HG03342 (cell line): ENCODE measurements at regions not wholly inside any gene's neighbourhood (a gene's known extent, or its start where the extent isn't known, plus 50 kb on each side); places are given as distances from the start of the nearest gene placed in this dataset.

Experiments used
- ATAC-seq: cut with Tn5 transposase; IDR thresholded peaks from one replicate; pipeline ENCODE4 v1.9.1; 2021; ENCODE audit warnings: mild to moderate bottlenecking, moderate library complexity; ENCODE audit not compliant: unreplicated experiment

- peak; percentile 35 for ATAC-seq
Observed at GRCh38 chrX:134172588-134173259, 64.3 kb upstream of the CCDC160 start.

- ATAC-seq, result no peak
Observed at GRCh38 chrX:134173541-134174272, 63.3 kb upstream of the CCDC160 start.

DNA sequence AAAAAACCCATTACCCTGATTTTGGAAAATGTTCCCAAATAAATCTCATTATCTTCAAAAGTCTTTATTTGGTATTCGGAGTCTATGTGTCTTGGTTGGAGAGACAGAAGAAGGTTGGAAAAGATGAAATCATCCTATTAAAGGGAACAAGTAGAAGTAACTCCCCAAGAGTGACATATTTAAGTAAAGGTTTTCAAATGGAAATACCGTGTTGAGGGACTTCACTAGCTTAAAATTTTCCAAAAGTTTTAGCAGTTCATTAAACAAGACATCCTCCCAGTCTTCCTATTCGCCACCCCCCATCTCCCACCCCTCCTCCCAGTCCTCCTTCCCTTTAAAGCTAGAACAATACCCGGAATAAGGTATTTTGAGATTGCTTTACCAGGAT, 62.7 kb upstream of the CCDC160 start:
- no peak for ATAC-seq

DNA sequence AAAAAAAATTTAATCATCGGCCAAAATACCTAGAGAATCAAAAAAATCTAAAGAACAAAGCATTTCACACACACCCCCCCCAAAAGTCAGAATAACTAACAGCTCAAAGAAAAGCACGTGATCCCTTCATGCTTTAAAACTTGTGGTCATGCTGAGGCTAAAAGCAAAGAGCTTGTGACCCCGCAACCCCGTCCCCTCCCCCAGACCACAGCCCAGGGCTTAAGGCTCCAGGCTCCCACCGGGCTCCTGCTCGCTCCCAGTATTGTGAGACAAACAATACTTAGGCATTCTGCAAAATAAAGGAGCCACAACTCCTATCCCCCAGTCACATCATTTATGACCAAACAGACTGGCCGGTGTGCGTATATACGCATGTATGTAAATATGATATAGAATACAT, 62.1 kb upstream of the CCDC160 start:
- no peak for ATAC-seq

DNA sequence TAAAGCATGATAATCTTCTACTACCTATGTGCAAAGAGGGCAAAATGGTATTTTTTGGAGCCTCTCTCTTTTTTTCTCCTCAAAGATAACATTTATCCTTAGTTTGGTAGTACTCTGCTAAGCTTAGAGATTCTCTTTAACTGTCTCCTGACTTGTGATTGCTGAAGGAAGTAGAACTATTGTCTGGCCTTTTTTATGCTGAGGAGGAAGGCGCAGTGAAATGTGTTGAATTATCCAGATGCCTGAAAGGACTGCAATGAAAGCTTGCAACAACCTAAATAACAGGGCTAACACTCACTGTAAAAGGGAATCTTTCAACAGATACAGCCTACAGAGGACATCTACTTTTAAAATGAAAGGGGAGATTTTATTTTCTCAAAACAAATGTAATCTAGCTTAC, 59.5 kb upstream of the CCDC160 start:
- no peak for ATAC-seq

DNA sequence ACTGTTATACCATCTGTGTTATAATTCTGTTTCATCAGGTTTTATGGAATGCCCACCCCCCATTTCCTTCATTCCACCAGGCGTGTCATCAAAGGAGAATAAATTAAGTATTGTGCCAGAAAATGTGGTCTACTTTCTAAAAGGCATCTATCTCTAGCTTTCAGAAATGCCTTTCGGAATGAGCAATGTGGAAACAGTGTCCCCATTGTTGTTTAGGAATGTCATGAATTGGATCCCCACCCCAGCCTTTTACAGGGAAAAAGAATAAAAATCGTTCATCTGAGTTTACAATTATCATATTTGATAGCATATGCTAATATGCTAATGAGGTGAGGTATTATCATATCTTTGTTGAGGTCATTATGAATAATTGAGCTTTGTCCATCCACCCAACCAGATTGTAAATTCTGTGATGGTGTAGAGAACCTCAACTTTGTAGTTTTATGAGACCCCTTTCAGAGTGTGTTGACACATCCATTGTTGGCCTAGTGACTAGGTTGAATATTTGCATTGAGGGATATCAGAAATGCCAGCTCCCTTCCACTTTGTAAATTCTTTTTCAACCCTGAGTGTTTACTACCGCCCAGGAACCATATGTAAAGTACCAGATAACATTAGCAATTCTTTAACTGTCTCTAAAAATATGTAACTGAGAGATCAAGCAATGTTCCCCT, 56.2 kb upstream of the CCDC160 start:
- no peak for ATAC-seq

DNA sequence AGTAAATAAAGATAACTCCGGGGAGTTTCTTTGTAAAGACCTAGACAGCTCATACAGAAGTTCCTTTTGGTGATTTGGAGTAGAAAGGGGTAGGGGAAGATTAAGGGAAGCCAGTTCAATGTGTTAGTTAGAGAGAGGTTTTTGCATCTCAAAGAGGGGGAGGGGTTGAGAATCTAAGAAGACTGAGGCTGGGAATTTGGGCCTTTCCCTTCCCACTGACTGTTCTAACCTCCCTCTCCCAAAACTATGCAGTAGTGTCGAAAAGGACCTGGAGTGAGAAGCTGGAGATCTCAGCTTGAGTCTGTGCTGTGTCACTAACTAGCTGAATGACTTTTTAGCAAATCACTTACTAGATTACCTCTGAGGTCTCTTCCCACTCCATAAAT, 55.7 kb upstream of the CCDC160 start:
- ATAC-seq, result no peak

DNA sequence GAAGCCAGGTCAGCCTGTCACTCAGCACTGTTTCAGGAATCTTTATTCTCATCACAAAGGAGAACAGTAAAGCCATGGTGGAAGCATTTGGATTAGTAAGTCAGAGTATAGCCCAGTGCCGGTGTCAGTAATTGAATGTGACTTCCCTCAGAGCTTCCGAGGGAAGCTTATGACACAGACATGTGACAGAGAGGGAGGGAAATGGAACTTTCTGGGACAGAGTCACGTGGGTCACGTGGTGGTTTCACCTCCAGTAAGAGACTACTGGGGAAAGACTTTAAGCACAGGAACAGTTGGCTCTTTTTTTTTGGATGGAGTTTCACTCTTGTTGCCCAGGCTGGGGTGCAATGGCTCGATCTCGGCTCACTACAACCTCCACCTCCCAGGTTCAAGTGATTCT, 53.3 kb upstream of the CCDC160 start:
- no peak for ATAC-seq

DNA sequence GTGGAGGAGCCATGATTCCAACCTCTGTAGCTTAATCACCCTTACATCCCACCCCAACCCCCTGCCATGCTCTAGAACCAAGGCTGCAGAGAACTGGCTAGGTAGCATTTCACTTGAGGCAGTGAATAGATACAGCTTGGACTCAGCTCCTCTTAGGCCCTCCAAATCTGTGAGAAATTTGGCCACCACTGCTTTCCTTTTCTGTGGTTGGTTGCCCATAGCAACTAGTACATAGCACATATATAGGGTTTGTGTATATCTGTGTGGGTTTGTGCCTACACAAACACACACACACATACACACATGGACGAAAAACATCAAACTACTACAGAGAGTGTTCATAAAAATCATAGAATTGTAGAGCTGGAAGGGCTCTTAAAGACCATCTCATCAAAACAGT, 52.0 kb upstream of the CCDC160 start:
- ATAC-seq, result no peak

- ATAC-seq, result peak; percentile 75
Observed at GRCh38 chrX:134186362-134187121, 50.4 kb upstream of the CCDC160 start.
